ENCODE measurements at regions not wholly inside any gene's neighbourhood (a gene's known extent, or its start where the extent isn't known, plus 50 kb on each side); places are given as distances from the start of the nearest gene placed in this dataset.
"Not testable (repeated sequence)": the region's sequence is repeated elsewhere in the genome, so short reads cannot be mapped to it uniquely, and the experiment has no call there.

DNA sequence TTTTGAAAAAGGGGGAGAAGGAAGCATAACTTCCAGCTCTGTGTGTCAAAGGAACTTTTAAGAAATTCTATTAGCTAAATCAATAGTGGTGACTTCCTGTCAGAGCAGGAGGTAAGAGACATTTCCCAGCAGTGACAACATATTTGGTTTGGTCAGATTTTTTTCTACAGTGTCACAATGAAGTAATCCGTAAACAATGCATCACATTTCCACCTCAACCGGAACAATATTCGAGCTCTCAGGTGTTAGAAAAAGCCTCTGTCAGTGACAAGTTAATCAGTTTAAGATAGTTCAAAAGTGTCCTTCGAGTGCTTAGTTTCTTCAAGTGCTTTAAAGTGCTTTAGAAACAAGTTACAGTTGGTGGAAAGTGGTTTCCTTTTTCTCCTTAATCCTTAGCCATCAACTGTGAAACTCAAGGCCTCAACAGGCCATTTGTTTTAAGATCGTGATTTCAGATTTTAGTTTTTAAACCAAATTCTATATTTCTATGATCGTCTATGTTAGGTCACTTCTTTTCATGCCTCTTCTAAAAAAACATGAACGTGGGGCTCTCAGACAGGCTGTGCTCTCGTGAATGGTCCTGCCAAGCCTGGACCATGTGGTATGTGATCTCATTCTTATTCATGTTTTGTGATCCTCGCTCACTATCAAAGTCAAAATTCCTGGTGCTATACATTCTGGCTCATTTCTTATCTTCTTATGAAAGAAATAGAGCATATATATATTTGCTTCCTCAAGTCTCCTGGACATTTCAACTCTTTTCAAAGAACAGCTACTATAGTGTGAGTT is 181.9 kb upstream of the HMHB1 start:
- no peak overlapping the region for H3K4me3 Mint-ChIP-seq (ENCODE audit: low read depth)
- peaks cover 5% of the 10 kb centered on the region for H3K9me3 Mint-ChIP-seq (ENCODE audit: low read depth)
- DNase-seq (ENCODE audit: low spot score, unreplicated experiment), result no peak
- no peaks in the 10 kb centered on the region for H3K27me3 Mint-ChIP-seq
- TF ChIP-seq, protein P1, sequence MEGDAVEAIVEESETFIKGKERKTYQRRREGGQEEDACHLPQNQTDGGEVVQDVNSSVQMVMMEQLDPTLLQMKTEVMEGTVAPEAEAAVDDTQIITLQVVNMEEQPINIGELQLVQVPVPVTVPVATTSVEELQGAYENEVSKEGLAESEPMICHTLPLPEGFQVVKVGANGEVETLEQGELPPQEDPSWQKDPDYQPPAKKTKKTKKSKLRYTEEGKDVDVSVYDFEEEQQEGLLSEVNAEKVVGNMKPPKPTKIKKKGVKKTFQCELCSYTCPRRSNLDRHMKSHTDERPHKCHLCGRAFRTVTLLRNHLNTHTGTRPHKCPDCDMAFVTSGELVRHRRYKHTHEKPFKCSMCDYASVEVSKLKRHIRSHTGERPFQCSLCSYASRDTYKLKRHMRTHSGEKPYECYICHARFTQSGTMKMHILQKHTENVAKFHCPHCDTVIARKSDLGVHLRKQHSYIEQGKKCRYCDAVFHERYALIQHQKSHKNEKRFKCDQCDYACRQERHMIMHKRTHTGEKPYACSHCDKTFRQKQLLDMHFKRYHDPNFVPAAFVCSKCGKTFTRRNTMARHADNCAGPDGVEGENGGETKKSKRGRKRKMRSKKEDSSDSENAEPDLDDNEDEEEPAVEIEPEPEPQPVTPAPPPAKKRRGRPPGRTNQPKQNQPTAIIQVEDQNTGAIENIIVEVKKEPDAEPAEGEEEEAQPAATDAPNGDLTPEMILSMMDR (IDR thresholded peaks at IDR 0.05; ENCODE audit: unreplicated experiment), result no peak
- H3K36me3 Mint-ChIP-seq (ENCODE audit: insufficient read depth), result no peaks in the 10 kb centered on the region
- H3K4me1 Mint-ChIP-seq (ENCODE audit: low read depth), result peaks cover 12% of the 10 kb centered on the region
- peak overlapping the region; percentile 23 for H3K27ac Mint-ChIP-seq

DNA sequence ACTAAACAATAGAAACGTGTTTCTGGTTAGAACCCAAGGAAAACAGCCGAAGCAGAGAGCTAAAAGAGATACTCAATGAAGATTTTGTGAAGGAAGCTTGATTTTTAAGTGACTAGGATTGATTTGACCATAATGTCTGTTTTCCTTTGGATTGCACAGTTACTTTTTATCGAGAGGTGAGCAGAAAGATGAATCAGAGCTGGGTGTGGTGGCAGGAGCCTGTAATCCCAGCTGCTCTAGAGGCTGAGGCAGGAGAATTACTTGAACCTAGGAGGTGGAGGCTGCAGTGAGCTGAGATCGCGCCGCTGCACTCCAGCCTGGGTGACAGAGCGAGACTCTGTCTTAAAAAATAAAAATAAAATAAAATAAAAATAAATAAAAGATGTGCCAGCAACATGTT is 186.9 kb upstream of the HMHB1 start:
- not testable (repeated sequence) for H3K36me3 Mint-ChIP-seq (ENCODE audit: insufficient read depth); H3K4me3 Mint-ChIP-seq (ENCODE audit: low read depth); H3K27me3 Mint-ChIP-seq; H3K9me3 Mint-ChIP-seq (ENCODE audit: low read depth); DNase-seq (ENCODE audit: low spot score, unreplicated experiment)
- peaks cover 19% of the 10 kb centered on the region for H3K4me1 Mint-ChIP-seq (ENCODE audit: low read depth)
- H3K27ac Mint-ChIP-seq, result peak overlapping the region; percentile 43

DNA sequence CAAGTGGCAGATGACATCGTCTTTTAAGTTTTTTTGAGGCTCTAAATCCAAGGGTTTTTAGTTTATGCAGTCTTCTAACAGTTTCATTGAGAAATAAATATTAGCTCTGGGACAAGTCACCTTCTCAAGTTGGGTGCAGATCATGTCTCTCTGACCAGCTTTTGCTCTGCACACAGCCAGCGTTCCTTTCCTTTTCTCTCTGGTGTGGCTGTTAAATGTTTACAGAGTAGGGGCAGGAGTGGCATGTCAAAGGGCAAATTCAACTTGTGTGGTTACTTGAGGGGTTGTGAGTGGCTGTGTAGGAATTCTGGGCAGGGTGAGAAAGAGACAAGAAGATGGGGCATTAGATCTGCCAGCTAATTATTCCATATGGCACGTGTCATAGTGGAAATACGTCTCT is 187.5 kb upstream of the HMHB1 start:
- no peak for DNase-seq (ENCODE audit: low spot score, unreplicated experiment)
- Mint-ChIP-seq H3K4me3 (ENCODE audit: low read depth) (no peak overlapping the region), H3K9me3 (ENCODE audit: low read depth) (peaks cover 5% of the 10 kb centered on the region), H3K36me3 (ENCODE audit: insufficient read depth) (no peaks in the 10 kb centered on the region), H3K4me1 (ENCODE audit: low read depth) (peaks cover 14% of the 10 kb centered on the region), H3K27me3 (no peaks in the 10 kb centered on the region), H3K27ac (no peak overlapping the region)
- TF ChIP-seq, protein P1 (IDR thresholded peaks at IDR 0.05; ENCODE audit: unreplicated experiment), result no peak

- H3K36me3 Mint-ChIP-seq (ENCODE audit: insufficient read depth), result no peaks in the 10 kb centered on the region
- TF ChIP-seq, protein P1 (IDR thresholded peaks at IDR 0.05; ENCODE audit: unreplicated experiment), result no peak
- H3K9me3 Mint-ChIP-seq (ENCODE audit: low read depth), result no peaks in the 10 kb centered on the region
- H3K27me3 Mint-ChIP-seq, result no peaks in the 10 kb centered on the region
- no peak for DNase-seq (ENCODE audit: low spot score, unreplicated experiment)
- no peak overlapping the region for H3K4me3 Mint-ChIP-seq (ENCODE audit: low read depth)
- no peak overlapping the region for H3K27ac Mint-ChIP-seq
- H3K4me1 Mint-ChIP-seq (ENCODE audit: low read depth), result peaks cover 4% of the 10 kb centered on the region
Measured at GRCh38 chr5:143619040-143619439, 192.9 kb upstream of the HMHB1 start.

GRCh38 chr5:143618141-143618540 is 193.8 kb upstream of the HMHB1 start:
- Mint-ChIP-seq H3K4me3 (ENCODE audit: low read depth) (no peak overlapping the region), H3K9me3 (ENCODE audit: low read depth) (no peaks in the 10 kb centered on the region), H3K36me3 (ENCODE audit: insufficient read depth) (no peaks in the 10 kb centered on the region), H3K27me3 (no peaks in the 10 kb centered on the region), H3K27ac (no peak overlapping the region), H3K4me1 (ENCODE audit: low read depth) (no peaks in the 10 kb centered on the region)
- TF ChIP-seq, protein P1 (IDR thresholded peaks at IDR 0.05; ENCODE audit: unreplicated experiment), result no peak
- no peak for DNase-seq (ENCODE audit: low spot score, unreplicated experiment)

DNA sequence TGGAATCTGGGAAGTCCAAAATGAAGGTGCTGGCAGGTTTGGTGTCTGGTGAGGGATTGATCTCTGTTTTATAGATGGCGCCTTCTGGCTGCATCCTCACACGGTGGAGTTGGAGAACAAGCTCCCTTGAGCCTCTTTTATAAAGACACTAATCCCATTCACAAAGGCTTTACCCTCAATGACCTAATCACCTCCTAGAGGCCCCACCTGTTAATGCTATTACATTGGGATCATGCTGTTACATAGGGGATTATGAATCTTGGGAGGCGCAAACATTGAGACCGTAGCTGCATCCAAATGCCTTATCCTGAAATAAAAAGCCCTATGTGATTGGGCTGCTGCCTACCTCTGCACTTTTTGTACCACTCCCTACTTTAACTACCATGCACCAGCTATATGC is 197.1 kb upstream of the HMHB1 start:
- peaks cover 4% of the 10 kb centered on the region for H3K9me3 Mint-ChIP-seq (ENCODE audit: low read depth)
- no peak overlapping the region for H3K4me3 Mint-ChIP-seq (ENCODE audit: low read depth)
- no peaks in the 10 kb centered on the region for H3K27me3 Mint-ChIP-seq
- H3K36me3 Mint-ChIP-seq (ENCODE audit: insufficient read depth), result no peaks in the 10 kb centered on the region
- DNase-seq (ENCODE audit: low spot score, unreplicated experiment), result no peak
- no peak overlapping the region for H3K27ac Mint-ChIP-seq
- no peaks in the 10 kb centered on the region for H3K4me1 Mint-ChIP-seq (ENCODE audit: low read depth)
- TF ChIP-seq, protein P1 (IDR thresholded peaks at IDR 0.05; ENCODE audit: unreplicated experiment), result no peak

Data from progenitor cell of endocrine pancreas (in vitro differentiated cells).